Peyer's patch (tissue), 4 donors: ENCODE measurements at regions not wholly inside any gene's neighbourhood (a gene's known extent, or its start where the extent isn't known, plus 50 kb on each side); places are given as distances from the start of the nearest gene placed in this dataset.

Experiments used
- DNase-seq, 3 donors: peaks; one replicate each; pipeline ENCODE4 v3.0.0-alpha.2; 2017 to 2019
- H3K27ac ChIP-seq, 4 donors: fragments of 200-600 bp; sonication (generic); one replicate each; pipeline ENCODE4 v1.5.1; 2016 to 2019
- H3K27me3 ChIP-seq, 2 donors: fragments of 200-600 bp; sonication (generic); one replicate each; pipeline ENCODE4 v1.5.1; 2019
- H3K36me3 ChIP-seq, 3 donors: fragments of 200-600 bp; sonication (generic); one replicate each; pipeline ENCODE4 v1.5.1; 2016 to 2019
- H3K4me1 ChIP-seq, 4 donors: fragments of 200-600 bp; sonication (generic); one replicate each; pipeline ENCODE4 v1.5.1; 2016 to 2019
- H3K4me3 ChIP-seq, 4 donors: fragments of 200-600 bp; sonication (generic); 1 replicate in 3 of 4; 2 replicates in 1 of 4; pipeline ENCODE4 v1.5.1; 2016 to 2019; ENCODE audit warnings: mild to moderate bottlenecking in 1 of 4
- H3K9me3 ChIP-seq, 4 donors: fragments of 200-600 bp; sonication (generic); one replicate each; pipeline ENCODE4 v1.5.1; 2016 to 2019; ENCODE audit warnings: mild to moderate bottlenecking in 1 of 4
- CTCF ChIP-seq, 6 experiments: fragments of 450-650 bp in 4 of 6; fragments of 200-600 bp in 2 of 6; sonication (generic) in 1 of 6; IDR thresholded peaks; one replicate each; pipeline ENCODE4 v1.5.1; 2017 to 2019; ENCODE audit warnings: antibody characterized with exemption in 6 of 6, mild to moderate bottlenecking in 3 of 6, moderate library complexity in 1 of 6
- POLR2A ChIP-seq, 2 donors: fragments of 450-650 bp; IDR thresholded peaks; one replicate each; pipeline ENCODE4 v1.5.1; 2017; ENCODE audit warnings: antibody characterized with exemption in 2 of 2, mild to moderate bottlenecking in 2 of 2, moderate library complexity in 2 of 2

- TF ChIP-seq CTCF (IDR thresholded peaks at IDR 0.05) = no peak
- no peak for TF ChIP-seq POLR2A (IDR thresholded peaks at IDR 0.05)
- Histone ChIP-seq H3K4me3 (no peak overlapping the region), H3K27me3 (no peaks in the 10 kb centered on the region), H3K36me3 (no peaks in the 10 kb centered on the region), H3K27ac (no peak overlapping the region), H3K4me1 (no peaks in the 10 kb centered on the region), H3K9me3 (no peaks in the 10 kb centered on the region)
- DNase-seq = no peak
These were observed 57.9 kb downstream of the FANCF start for GRCh38 chr11:22567759-22568158.

DNA sequence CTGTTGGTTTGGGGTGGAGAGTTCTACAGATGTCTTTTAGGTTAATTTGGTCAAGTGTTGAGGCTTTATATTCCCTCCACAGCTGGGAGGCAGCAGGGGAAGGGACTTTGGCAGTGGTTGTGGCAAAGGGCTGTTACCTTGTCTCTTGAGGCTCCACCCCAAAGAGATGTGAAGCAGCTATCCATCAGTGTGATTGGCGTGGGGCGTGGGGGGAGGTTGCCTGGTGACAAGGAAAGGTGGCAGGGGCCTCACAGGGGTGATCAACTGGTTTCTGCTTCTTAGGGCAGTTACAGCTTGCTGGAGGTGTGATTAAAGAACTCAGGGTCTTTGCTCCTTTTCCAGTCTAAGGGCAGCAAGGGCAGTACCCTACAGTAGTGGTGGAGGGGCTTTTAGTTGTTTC, 59.3 kb downstream of the FANCF start:
- Histone ChIP-seq H3K9me3 (no peaks in the 10 kb centered on the region), H3K36me3 (no peaks in the 10 kb centered on the region), H3K4me3 (no peak overlapping the region), H3K27me3 (no peaks in the 10 kb centered on the region), H3K27ac (no peak overlapping the region), H3K4me1 (no peaks in the 10 kb centered on the region)
- TF ChIP-seq POLR2A (IDR thresholded peaks at IDR 0.05) (no peak), CTCF (IDR thresholded peaks at IDR 0.05) (no peak)
- no peak for DNase-seq

- DNase-seq = no peak
- no peak overlapping the region for H3K4me3 ChIP-seq
- no peaks in the 10 kb centered on the region for H3K27me3 ChIP-seq
- H3K4me1 ChIP-seq = no peaks in the 10 kb centered on the region
- no peaks in the 10 kb centered on the region for H3K36me3 ChIP-seq
- H3K27ac ChIP-seq = no peak overlapping the region
- no peaks in the 10 kb centered on the region for H3K9me3 ChIP-seq
- TF ChIP-seq POLR2A (IDR thresholded peaks at IDR 0.05) = no peak
These were observed 64.3 kb downstream of the FANCF start for GRCh38 chr11:22561283-22561682.

- no peak for DNase-seq
- H3K36me3 ChIP-seq = no peaks in the 10 kb centered on the region
- no peaks in the 10 kb centered on the region for H3K4me1 ChIP-seq
- H3K4me3 ChIP-seq = no peak overlapping the region
- no peaks in the 10 kb centered on the region for H3K9me3 ChIP-seq
- no peak for TF ChIP-seq CTCF (IDR thresholded peaks at IDR 0.05)
- TF ChIP-seq POLR2A (IDR thresholded peaks at IDR 0.05) = no peak
- H3K27me3 ChIP-seq = no peaks in the 10 kb centered on the region
- H3K27ac ChIP-seq = no peak overlapping the region
These were observed 66.2 kb downstream of the FANCF start for GRCh38 chr11:22559416-22559815.

DNA sequence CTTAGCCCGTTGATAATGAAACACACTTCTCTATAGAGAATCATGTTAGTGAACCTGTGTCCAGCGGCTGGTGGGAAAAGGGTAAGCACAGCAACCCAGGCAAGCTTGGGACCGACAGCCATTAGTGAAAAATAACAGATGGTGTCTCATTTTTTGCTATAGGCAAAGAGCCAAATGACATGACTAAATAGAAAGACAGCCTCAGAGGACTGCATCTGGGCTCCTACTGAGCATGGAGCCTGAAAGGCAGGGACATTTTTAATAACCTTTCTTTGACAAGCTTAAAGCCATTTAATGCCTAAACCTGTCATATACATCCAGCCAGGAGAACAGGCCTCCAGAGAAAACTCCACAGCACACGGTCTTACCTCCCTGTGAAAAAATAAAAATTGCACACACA, 67.0 kb downstream of the FANCF start:
- H3K27ac ChIP-seq = no peak overlapping the region
- H3K36me3 ChIP-seq = no peaks in the 10 kb centered on the region
- DNase-seq = no peak
- H3K4me3 ChIP-seq = no peak overlapping the region
- no peaks in the 10 kb centered on the region for H3K9me3 ChIP-seq
- no peaks in the 10 kb centered on the region for H3K27me3 ChIP-seq
- TF ChIP-seq POLR2A (IDR thresholded peaks at IDR 0.05) (no peak), CTCF (IDR thresholded peaks at IDR 0.05) (no peak)
- no peaks in the 10 kb centered on the region for H3K4me1 ChIP-seq

DNA sequence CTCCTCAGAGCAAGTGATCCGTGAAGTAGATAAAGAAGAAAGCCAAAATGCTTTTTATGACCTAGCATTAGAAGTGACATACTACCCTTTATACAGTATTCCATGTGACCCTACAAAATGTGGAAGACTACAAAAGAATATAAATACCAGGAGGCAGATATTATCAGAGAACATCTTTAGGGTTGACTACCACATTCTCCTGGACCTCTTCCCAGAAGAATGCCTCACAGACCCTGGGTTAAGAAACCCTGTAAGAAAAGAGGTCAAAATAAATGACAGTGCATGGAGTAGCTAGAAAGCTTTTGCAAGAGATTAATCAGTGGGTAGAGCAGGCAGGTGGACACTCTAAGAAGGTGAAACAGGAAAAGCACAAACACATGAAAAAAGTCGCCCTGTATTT, 69.2 kb downstream of the FANCF start:
- Histone ChIP-seq H3K27ac (no peak overlapping the region), H3K36me3 (no peaks in the 10 kb centered on the region), H3K4me1 (no peaks in the 10 kb centered on the region), H3K9me3 (no peaks in the 10 kb centered on the region), H3K4me3 (no peak overlapping the region), H3K27me3 (no peaks in the 10 kb centered on the region)
- DNase-seq = no peak
- no peak for TF ChIP-seq CTCF (IDR thresholded peaks at IDR 0.05)
- no peak for TF ChIP-seq POLR2A (IDR thresholded peaks at IDR 0.05)
